ENCODE measurements at regions not wholly inside any gene's neighbourhood (a gene's known extent, or its start where the extent isn't known, plus 50 kb on each side); places are given as distances from the start of the nearest gene placed in this dataset.

DNA sequence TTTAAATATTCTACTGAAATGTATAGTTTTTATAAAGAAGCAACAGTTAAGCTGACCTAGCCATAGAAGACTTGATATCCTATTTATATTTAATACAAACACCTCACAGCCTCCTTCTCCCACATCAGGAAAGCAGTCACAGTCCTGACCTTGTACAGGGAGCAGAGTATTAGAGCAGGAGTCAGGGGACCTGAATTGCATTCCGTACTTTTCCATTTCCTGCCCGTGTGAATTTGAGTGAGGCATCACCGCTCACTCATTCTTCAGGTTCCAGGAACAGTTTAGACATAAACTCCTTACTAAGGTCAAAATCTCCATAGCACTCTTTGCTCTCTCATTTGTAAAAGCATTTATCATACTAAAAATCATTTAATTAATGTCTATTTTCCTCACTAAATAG is 482.5 kb upstream of the FAT3 start:
- ChIA-PET CTCF (no interaction called here), POLR2A (no interaction called here)
- Histone ChIP-seq H3K36me3 (ENCODE audit: control insufficient read depth in 2 of 2, extremely low read depth in 1 of 2, insufficient read depth in 1 of 2, low read length in 1 of 2) (no peaks in the 10 kb centered on the region), H3K27ac (ENCODE audit: low read length) (no peak overlapping the region), H3K4me1 (ENCODE audit: control insufficient read depth in 1 of 2, extremely low read depth in 1 of 2, insufficient read depth in 2 of 2, low read length in 2 of 2) (no peaks in the 10 kb centered on the region), H3K4me3 (ENCODE audit: control insufficient read depth in 1 of 2, extremely low read depth in 1 of 2, low read length in 1 of 2) (no peak overlapping the region), H3K27me3 (replicated peaks in 1 of 2; ENCODE audit: control insufficient read depth in 2 of 2, extremely low read depth in 1 of 2, insufficient read depth in 2 of 2, low read length in 1 of 2) (no peaks in the 10 kb centered on the region), H3K9me3 (no peaks in the 10 kb centered on the region)
- ATAC-seq (replicated peaks in 1 of 4): no peak
- no peaks in the 10 kb centered on the region for H3K4me1 Mint-ChIP-seq
- H3K27me3 Mint-ChIP-seq: no peaks in the 10 kb centered on the region
- no peak overlapping the region for H3K27ac Mint-ChIP-seq
- no peak overlapping the region for H3K4me3 Mint-ChIP-seq
- no peaks in the 10 kb centered on the region for H3K36me3 Mint-ChIP-seq
- no peak for DNase-seq
- H3K9me3 Mint-ChIP-seq: peaks cover 8 to 11% (median 11%) of the 10 kb centered on the region in 3 donors
- no CpG with 5 or more reads among the region's 3 CpGs for WGBS (ENCODE audit: insufficient coverage)

DNA sequence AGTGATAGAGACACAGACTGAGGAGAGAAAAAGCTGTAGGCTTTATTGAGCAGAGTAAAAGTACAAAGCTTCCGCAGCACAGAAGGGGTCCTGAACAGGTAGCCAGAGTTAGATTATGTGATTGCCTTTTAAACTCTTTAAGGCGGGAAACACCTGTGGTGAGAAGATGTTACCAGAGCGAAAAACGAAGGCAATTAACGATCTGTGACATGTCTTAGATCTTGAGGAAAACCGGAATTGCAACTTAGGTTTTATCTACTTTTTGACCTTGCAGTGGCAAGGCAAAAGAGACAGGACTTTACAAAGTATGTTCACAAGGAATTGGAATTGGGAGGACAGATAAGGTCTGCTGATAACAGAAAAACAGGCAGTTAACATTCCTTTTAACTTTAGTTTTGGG is 493.6 kb upstream of the FAT3 start:
- H3K4me1 ChIP-seq (ENCODE audit: control insufficient read depth in 1 of 2, extremely low read depth in 1 of 2, insufficient read depth in 2 of 2, low read length in 2 of 2): no peaks in the 10 kb centered on the region
- Mint-ChIP-seq H3K4me1 (no peaks in the 10 kb centered on the region), H3K9me3 (peaks cover 21 to 39% (median 23%) of the 10 kb centered on the region in 3 donors), H3K4me3 (no peak overlapping the region), H3K27me3 (no peaks in the 10 kb centered on the region), H3K36me3 (no peaks in the 10 kb centered on the region), H3K27ac (no peak overlapping the region)
- ChIA-PET CTCF (no interaction called here), POLR2A (no interaction called here)
- H3K27me3 ChIP-seq (replicated peaks in 1 of 2; ENCODE audit: control insufficient read depth in 2 of 2, extremely low read depth in 1 of 2, insufficient read depth in 2 of 2, low read length in 1 of 2): no peaks in the 10 kb centered on the region
- no peaks in the 10 kb centered on the region for H3K36me3 ChIP-seq (ENCODE audit: control insufficient read depth in 2 of 2, extremely low read depth in 1 of 2, insufficient read depth in 1 of 2, low read length in 1 of 2)
- no peak overlapping the region for H3K27ac ChIP-seq (ENCODE audit: low read length)
- H3K9me3 ChIP-seq: no peaks in the 10 kb centered on the region
- H3K4me3 ChIP-seq (ENCODE audit: control insufficient read depth in 1 of 2, extremely low read depth in 1 of 2, low read length in 1 of 2): no peak overlapping the region
- ATAC-seq (replicated peaks in 1 of 4): no peak
- no peak for DNase-seq
- 68% methylated on average over 5 of the region's 6 CpGs for WGBS (ENCODE audit: insufficient coverage)

- Histone ChIP-seq H3K4me3 (ENCODE audit: control insufficient read depth in 1 of 2, extremely low read depth in 1 of 2, low read length in 1 of 2) (no peak overlapping the region), H3K36me3 (ENCODE audit: control insufficient read depth in 2 of 2, extremely low read depth in 1 of 2, insufficient read depth in 1 of 2, low read length in 1 of 2) (no peaks in the 10 kb centered on the region), H3K27ac (ENCODE audit: low read length) (no peak overlapping the region), H3K27me3 (replicated peaks in 1 of 2; ENCODE audit: control insufficient read depth in 2 of 2, extremely low read depth in 1 of 2, insufficient read depth in 2 of 2, low read length in 1 of 2) (no peaks in the 10 kb centered on the region), H3K9me3 (no peaks in the 10 kb centered on the region), H3K4me1 (ENCODE audit: control insufficient read depth in 1 of 2, extremely low read depth in 1 of 2, insufficient read depth in 2 of 2, low read length in 2 of 2) (no peaks in the 10 kb centered on the region)
- no peaks in the 10 kb centered on the region for H3K36me3 Mint-ChIP-seq
- no peaks in the 10 kb centered on the region for H3K27me3 Mint-ChIP-seq
- POLR2A ChIA-PET: no interaction called here
- no peaks in the 10 kb centered on the region for H3K4me1 Mint-ChIP-seq
- CTCF ChIA-PET: no interaction called here
- ATAC-seq (replicated peaks in 1 of 4) (no peak), DNase-seq (no peak)
- H3K9me3 Mint-ChIP-seq: peaks cover 18 to 38% (median 19%) of the 10 kb centered on the region in 3 donors
- no peak overlapping the region for H3K27ac Mint-ChIP-seq
- WGBS (ENCODE audit: insufficient coverage): 88% methylated on average over 2 of the region's 4 CpGs
- no peak overlapping the region for H3K4me3 Mint-ChIP-seq
Observed at GRCh38 chr11:91730620-91731019, 494.0 kb upstream of the FAT3 start.

GRCh38 chr11:91730057-91730456 is 494.6 kb upstream of the FAT3 start:
- ChIA-PET POLR2A (no interaction called here), CTCF (no interaction called here)
- no peaks in the 10 kb centered on the region for H3K27me3 Mint-ChIP-seq
- ATAC-seq (replicated peaks in 1 of 4) (no peak), DNase-seq (no peak)
- H3K27ac Mint-ChIP-seq: no peak overlapping the region
- Histone ChIP-seq H3K27me3 (replicated peaks in 1 of 2; ENCODE audit: control insufficient read depth in 2 of 2, extremely low read depth in 1 of 2, insufficient read depth in 2 of 2, low read length in 1 of 2) (no peaks in the 10 kb centered on the region), H3K4me3 (ENCODE audit: control insufficient read depth in 1 of 2, extremely low read depth in 1 of 2, low read length in 1 of 2) (no peak overlapping the region), H3K27ac (ENCODE audit: low read length) (no peak overlapping the region), H3K9me3 (no peaks in the 10 kb centered on the region), H3K4me1 (ENCODE audit: control insufficient read depth in 1 of 2, extremely low read depth in 1 of 2, insufficient read depth in 2 of 2, low read length in 2 of 2) (no peaks in the 10 kb centered on the region), H3K36me3 (ENCODE audit: control insufficient read depth in 2 of 2, extremely low read depth in 1 of 2, insufficient read depth in 1 of 2, low read length in 1 of 2) (no peaks in the 10 kb centered on the region)
- peaks cover 13 to 33% (median 17%) of the 10 kb centered on the region in 3 donors for H3K9me3 Mint-ChIP-seq
- H3K36me3 Mint-ChIP-seq: no peaks in the 10 kb centered on the region
- no peaks in the 10 kb centered on the region for H3K4me1 Mint-ChIP-seq
- H3K4me3 Mint-ChIP-seq: no peak overlapping the region

- no peaks in the 10 kb centered on the region for H3K4me1 Mint-ChIP-seq
- ATAC-seq (replicated peaks in 1 of 4) (no peak), DNase-seq (no peak)
- H3K4me3 ChIP-seq (ENCODE audit: control insufficient read depth in 1 of 2, extremely low read depth in 1 of 2, low read length in 1 of 2): no peak overlapping the region
- ChIA-PET CTCF (no interaction called here), POLR2A (no interaction called here)
- no peak overlapping the region for H3K4me3 Mint-ChIP-seq
- no peaks in the 10 kb centered on the region for H3K36me3 ChIP-seq (ENCODE audit: control insufficient read depth in 2 of 2, extremely low read depth in 1 of 2, insufficient read depth in 1 of 2, low read length in 1 of 2)
- no peaks in the 10 kb centered on the region for H3K4me1 ChIP-seq (ENCODE audit: control insufficient read depth in 1 of 2, extremely low read depth in 1 of 2, insufficient read depth in 2 of 2, low read length in 2 of 2)
- WGBS (ENCODE audit: insufficient coverage): 55% methylated on average over 2 of the region's 5 CpGs
- H3K9me3 ChIP-seq: no peaks in the 10 kb centered on the region
- H3K27me3 ChIP-seq (replicated peaks in 1 of 2; ENCODE audit: control insufficient read depth in 2 of 2, extremely low read depth in 1 of 2, insufficient read depth in 2 of 2, low read length in 1 of 2): no peaks in the 10 kb centered on the region
- H3K9me3 Mint-ChIP-seq: peaks cover 12 to 21% (median 14%) of the 10 kb centered on the region in 3 donors
- no peaks in the 10 kb centered on the region for H3K36me3 Mint-ChIP-seq
- H3K27ac ChIP-seq (ENCODE audit: low read length): no peak overlapping the region
- H3K27me3 Mint-ChIP-seq: no peaks in the 10 kb centered on the region
- no peak overlapping the region for H3K27ac Mint-ChIP-seq
Observed at GRCh38 chr11:91717169-91717568, 507.4 kb upstream of the FAT3 start.

GRCh38 chr11:91707652-91708482 is 516.8 kb upstream of the FAT3 start:
- no peaks in the 10 kb centered on the region for H3K36me3 ChIP-seq (ENCODE audit: control insufficient read depth in 2 of 2, extremely low read depth in 1 of 2, insufficient read depth in 1 of 2, low read length in 1 of 2)
- H3K27me3 ChIP-seq (replicated peaks in 1 of 2; ENCODE audit: control insufficient read depth in 2 of 2, extremely low read depth in 1 of 2, insufficient read depth in 2 of 2, low read length in 1 of 2): no peaks in the 10 kb centered on the region
- H3K27ac Mint-ChIP-seq: no peak overlapping the region
- 65% methylated on average over 2 of the region's 2 CpGs for WGBS (ENCODE audit: insufficient coverage)
- no peak overlapping the region for H3K27ac ChIP-seq (ENCODE audit: low read length)
- no peaks in the 10 kb centered on the region for H3K36me3 Mint-ChIP-seq
- H3K4me3 ChIP-seq (ENCODE audit: control insufficient read depth in 1 of 2, extremely low read depth in 1 of 2, low read length in 1 of 2): no peak overlapping the region
- CTCF ChIA-PET: no interaction called here
- no peaks in the 10 kb centered on the region for H3K9me3 ChIP-seq
- DNase-seq (no peak), ATAC-seq (replicated peaks in 1 of 4) (no peak)
- H3K4me3 Mint-ChIP-seq: no peak overlapping the region
- no peaks in the 10 kb centered on the region for H3K4me1 ChIP-seq (ENCODE audit: control insufficient read depth in 1 of 2, extremely low read depth in 1 of 2, insufficient read depth in 2 of 2, low read length in 2 of 2)
- POLR2A ChIA-PET: no interaction called here
- peaks cover 6 to 22% (median 14%) of the 10 kb centered on the region in 3 donors for H3K9me3 Mint-ChIP-seq
- H3K27me3 Mint-ChIP-seq: no peaks in the 10 kb centered on the region
- no peaks in the 10 kb centered on the region for H3K4me1 Mint-ChIP-seq

- Histone ChIP-seq H3K4me1 (ENCODE audit: control insufficient read depth in 1 of 2, extremely low read depth in 1 of 2, insufficient read depth in 2 of 2, low read length in 2 of 2) (no peaks in the 10 kb centered on the region), H3K9me3 (no peaks in the 10 kb centered on the region), H3K27ac (ENCODE audit: low read length) (no peak overlapping the region), H3K4me3 (ENCODE audit: control insufficient read depth in 1 of 2, extremely low read depth in 1 of 2, low read length in 1 of 2) (no peak overlapping the region), H3K27me3 (replicated peaks in 1 of 2; ENCODE audit: control insufficient read depth in 2 of 2, extremely low read depth in 1 of 2, insufficient read depth in 2 of 2, low read length in 1 of 2) (no peaks in the 10 kb centered on the region), H3K36me3 (ENCODE audit: control insufficient read depth in 2 of 2, extremely low read depth in 1 of 2, insufficient read depth in 1 of 2, low read length in 1 of 2) (no peaks in the 10 kb centered on the region)
- H3K4me3 Mint-ChIP-seq: no peak overlapping the region
- no peak overlapping the region for H3K27ac Mint-ChIP-seq
- ChIA-PET POLR2A (no interaction called here), CTCF (no interaction called here)
- no peak for ATAC-seq (replicated peaks in 1 of 4)
- no peaks in the 10 kb centered on the region for H3K27me3 Mint-ChIP-seq
- WGBS (ENCODE audit: insufficient coverage): 58% methylated on average over 1 of the region's 1 CpG
- H3K36me3 Mint-ChIP-seq: no peaks in the 10 kb centered on the region
- DNase-seq: no peak
- H3K4me1 Mint-ChIP-seq: no peaks in the 10 kb centered on the region
- H3K9me3 Mint-ChIP-seq: peaks cover 6 to 16% (median 15%) of the 10 kb centered on the region in 3 donors
Observed at GRCh38 chr11:91703042-91703441, 521.6 kb upstream of the FAT3 start.
